GM19395 (cell line): ENCODE measurements at regions not wholly inside any gene's neighbourhood (a gene's known extent, or its start where the extent isn't known, plus 50 kb on each side); places are given as distances from the start of the nearest gene placed in this dataset.

Source experiments
- ATAC-seq: cut with Tn5 transposase; IDR thresholded peaks from one replicate; pipeline ENCODE4 v1.9.1; 2021; ENCODE audit warnings: mild to moderate bottlenecking, moderate library complexity; ENCODE audit not compliant: unreplicated experiment

GRCh38 chr16:62907562-62907961, 871.3 kb upstream of the CDH8 start:
- no peak for ATAC-seq

DNA sequence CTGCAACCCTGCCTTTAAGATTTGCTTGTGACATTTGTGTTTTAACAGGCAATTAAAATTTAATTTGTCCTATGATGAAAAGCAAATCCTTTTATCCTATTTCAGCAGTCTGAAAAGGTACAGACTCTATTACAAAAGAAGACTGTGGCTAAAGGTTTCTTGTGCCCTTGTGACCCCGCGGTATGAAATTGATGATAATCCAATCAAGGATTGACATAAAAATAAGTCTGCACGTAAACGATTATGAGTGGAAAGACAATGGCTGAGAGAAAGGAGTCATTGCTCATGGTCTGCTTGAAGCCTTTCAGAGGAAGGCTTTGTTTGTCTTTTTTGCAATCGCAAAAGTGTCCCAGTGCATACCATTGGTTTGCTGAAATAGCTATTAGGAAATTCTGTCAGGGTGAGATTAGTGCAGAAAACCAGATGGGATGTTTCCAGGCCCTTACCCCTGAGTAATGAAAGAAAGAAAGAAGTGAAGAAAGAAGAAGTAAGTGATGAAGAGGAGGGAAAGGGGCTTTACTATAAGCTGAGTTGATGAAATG, 867.8 kb upstream of the CDH8 start:
- no peak for ATAC-seq

- no peak for ATAC-seq
Observed at GRCh38 chr16:62899737-62900136, 863.5 kb upstream of the CDH8 start.

- ATAC-seq: no peak
Observed at GRCh38 chr16:62889097-62889496, 852.9 kb upstream of the CDH8 start.

- ATAC-seq: no peak
Observed at GRCh38 chr16:62883509-62883908, 847.3 kb upstream of the CDH8 start.

DNA sequence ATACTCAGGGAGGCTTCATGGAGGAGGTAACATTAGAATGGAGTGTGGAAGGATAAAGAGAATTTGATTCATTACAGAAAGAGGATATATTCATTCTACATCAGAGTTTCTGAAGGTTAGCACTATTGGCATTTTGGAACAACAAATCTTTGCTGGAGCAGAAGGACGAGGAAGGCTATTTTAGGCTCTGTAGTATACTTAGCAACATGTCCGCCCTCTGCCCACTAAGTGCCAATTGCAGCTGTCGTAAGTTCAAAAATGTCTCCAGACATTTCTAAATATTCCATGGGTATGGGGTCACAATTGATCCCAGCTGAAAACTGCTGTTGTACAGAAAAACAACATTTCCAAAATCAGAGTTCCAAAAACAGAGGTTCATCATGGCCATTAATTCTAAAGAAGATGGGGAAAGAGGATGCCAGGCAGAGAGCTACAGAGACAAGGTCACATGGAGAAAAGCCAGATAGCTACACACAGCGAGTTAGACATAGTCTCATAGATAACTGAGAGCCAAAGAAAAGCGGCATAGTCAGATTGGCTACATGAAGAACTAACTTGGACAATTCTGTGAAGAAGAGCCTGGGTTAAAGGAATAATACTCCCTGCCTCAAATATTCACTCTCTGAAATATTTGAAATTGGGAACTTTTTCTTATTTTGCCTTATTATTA, 846.4 kb upstream of the CDH8 start:
- no peak for ATAC-seq

- ATAC-seq: no peak
Observed at GRCh38 chr16:62876133-62876532, 839.9 kb upstream of the CDH8 start.

DNA sequence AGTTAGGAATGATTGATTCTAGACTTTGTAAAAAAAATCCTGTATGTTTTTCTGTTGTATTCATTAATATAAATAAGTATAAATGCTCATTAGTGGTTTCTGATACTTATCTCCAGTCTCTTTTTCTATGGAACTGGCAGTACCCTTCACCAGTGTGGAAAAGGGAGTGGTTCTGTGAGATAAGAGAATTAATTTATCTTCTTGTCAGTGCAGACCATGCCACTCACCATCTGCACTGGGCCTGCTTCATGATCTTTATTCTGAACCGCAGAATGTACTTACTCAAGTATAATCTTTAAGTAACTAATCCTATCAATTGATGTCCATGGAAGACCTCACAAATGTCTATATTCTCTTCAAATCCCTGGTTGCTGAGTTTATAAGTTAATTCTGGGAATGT, 836.1 kb upstream of the CDH8 start:
- no peak for ATAC-seq

DNA sequence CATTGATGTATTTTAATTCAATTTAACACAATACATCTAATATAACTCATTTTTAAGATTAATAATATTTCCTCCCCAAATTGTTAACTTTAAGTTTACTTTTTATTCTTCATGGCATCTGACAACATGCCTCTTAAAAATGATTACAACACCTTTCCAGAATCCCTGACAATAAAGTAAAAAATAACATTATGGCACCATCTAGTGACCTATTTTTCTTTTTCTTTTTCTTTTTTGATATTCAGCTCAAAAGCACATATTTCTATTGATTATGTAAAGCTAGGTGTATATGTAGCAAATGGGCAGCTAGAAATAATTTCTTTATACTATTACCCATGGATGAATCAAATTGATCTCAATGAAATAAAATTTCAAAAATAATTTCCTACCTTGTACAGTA, 834.3 kb upstream of the CDH8 start:
- ATAC-seq: no peak

DNA sequence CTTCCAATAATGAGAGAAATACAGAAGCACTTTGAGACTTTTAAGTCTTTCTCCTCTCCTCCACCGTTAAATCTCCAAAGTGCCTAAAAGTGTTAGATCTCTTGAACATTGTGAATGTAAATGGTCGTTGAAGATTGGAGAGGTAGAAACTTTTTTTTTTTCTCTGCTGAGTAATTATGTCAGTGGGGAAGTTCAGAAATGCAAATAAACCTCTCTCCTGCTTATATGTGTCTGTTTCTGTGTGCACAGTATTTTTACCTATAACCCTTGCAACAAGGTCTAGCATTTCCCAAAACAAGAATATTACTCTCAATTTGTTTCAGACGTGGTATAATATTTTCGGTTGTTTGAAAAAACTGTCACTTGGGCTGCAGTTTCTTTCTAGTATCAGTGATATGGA, 833.6 kb upstream of the CDH8 start:
- ATAC-seq: no peak

DNA sequence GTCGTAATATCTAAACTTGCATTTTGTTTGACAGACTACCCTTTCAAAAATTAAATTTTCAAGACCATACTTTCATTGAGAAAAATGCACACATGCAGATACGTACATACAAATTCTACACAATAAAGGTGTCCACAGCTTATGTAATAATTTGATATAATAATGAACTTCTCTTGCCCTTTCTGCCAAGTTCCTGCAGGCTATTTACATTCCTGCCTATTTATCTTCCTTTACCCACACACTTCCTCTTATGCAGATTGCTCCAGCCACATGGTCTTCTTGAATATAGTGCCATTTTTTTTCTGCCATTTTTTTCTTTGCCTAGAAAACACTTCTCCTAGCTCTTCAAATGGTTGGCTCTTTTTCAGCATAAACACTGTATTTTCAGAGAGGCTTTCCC, 826.9 kb upstream of the CDH8 start:
- ATAC-seq: no peak

DNA sequence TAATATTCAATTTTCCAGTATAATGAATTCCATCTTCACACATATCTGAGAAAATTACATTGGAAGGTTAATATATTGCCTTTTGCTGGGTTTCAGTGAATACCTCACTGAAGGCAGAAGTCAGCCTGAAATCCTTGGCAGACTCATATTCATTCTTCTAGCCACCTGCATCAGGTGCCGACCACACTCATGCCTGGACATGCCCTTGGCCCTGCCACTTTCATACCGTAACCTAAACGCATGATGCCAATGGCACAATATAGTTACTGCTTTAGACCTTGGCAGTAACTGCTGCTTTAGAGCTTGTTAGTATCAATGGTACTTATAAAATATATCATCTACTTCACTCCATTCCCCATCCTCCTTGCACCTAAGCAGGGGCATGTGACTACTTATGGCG, 817.6 kb upstream of the CDH8 start:
- no peak for ATAC-seq

- ATAC-seq: no peak
Observed at GRCh38 chr16:62846399-62847057, 810.3 kb upstream of the CDH8 start.

DNA sequence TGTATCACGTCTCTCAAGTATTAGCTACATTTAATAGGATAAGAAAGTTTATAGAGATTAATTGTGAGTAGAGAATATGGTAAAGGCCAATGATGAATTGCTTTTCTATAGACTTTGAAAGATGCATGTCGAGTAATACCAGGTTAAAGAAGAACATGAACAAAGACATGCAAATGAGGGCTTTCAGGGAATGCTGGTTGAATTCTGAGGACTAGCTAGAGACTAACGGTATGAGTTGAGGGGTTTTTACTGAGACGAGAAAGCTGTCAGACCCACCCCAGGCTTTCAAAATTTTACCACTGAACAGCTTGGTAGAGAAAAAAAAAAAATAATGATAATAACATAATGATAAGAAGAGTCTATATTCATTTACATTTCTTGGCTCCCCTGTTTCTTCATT, 796.0 kb upstream of the CDH8 start:
- ATAC-seq: no peak

DNA sequence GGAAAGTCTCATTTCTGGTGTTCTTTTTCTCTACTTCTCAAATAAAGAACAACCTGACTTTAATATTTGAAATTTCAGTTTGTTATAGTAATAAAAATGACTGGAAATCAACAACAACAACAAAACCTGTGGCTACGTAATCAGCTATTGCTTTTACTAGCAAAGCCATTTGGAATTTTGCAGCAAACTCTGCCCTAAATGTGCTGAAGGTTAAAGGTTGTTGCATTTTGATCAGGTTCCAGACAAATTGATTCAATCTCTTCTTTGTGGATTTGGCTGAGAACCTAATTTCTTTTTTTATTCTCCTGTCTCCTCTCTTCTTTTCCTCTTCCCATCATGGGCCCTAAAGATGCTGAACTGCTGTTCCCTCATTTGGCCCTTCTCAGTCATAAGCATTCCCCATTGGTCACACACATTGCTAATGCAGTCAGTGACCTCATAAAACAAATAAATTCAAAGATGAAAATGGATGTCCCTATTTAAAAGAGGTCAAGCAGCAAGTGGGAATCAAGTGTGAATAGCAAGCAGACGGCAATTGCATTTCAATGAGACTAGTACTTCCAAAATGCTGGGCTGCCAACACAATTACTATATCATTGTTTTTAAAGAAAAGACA, 795.1 kb upstream of the CDH8 start:
- no peak for ATAC-seq

DNA sequence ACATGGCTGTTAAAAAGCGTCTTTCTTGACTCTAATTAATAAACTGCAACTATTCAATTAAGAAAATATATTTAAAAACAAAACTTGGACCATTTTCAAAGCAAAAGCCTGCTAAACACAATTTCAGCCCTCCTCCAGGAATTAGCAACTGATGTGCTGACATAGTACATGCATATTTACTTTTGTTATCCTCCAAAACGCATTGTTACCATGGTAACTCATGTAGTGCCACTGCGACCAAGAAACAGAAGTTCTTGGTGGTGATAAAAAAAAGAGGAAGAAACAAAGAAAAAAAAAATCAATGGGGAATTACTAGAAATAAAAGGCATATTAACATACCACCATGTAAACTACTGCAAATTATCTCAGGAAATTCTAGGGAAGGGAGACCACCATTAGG, 793.4 kb upstream of the CDH8 start:
- ATAC-seq: no peak

DNA sequence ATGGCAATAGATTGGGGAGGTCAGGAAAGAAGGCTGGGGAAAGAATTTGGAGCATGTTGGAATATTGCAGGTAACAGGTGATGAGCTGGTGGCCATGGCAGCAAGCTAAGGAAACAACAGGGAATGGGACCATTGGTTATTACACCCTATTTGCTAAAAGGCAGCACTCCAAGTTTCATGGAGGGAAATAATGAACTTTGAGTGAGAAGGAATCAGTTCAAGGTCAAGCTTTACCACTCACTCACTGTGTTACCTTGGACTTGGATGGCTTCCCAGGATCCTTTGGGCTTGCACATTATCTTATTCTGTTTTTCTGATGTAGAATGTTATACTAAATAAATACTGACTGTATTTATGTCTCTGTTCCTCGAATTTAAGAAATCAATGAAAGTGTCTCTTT, 792.8 kb upstream of the CDH8 start:
- no peak for ATAC-seq

- ATAC-seq: no peak
Observed at GRCh38 chr16:62821824-62822223, 785.6 kb upstream of the CDH8 start.

- ATAC-seq: no peak
Observed at GRCh38 chr16:62816971-62817519, 780.8 kb upstream of the CDH8 start.

DNA sequence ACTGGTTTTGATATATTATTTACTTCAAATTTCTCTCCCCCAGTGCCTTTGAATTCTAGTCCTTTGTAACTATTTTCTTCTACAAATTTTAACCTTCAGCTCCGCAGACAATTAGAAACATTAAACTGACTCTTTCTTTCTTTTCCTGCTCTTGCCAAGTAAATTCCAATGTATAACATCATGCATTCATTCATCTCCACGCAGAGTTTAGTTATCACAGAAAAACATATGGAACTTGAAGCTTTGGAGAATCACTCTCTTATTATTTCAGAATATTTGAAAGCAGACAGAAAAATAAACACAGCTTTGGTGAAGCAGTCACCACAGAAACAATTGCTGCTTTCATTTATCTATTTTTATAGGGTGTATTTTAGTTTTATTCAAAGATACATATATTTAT, 778.7 kb upstream of the CDH8 start:
- ATAC-seq: no peak

DNA sequence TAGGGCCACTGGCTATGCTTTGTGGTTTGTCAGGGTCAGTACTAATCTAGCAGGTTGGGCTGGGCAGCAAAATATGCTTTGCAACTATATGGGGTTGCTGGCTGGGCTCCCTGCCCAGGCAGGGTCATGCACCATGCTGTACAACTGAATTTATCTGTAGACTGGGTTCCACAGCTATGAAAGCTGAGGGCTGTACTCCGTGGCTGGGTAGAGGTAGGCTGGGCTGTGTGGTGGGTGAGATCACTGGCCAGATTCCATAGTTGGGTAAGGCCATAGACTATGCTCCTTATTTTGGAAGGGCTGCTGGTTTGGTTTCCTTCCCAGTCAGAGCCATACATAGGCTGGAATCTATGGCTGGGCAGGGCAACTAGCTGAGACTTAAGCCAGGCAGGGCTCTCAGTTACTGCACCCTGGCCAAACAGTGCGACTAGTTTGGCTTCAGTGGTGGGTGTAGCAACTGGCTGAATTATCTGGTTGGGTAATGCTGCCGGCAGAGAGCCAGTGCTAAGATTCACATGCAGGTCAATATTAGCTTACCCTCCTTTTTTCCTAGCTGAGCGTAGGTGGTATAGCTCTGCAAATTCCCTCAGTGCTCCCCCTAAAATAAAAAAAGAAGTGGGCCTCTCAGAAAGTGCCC, 769.1 kb upstream of the CDH8 start:
- no peak for ATAC-seq
